Tibial nerve (tissue), 4 donors: ENCODE measurements at regions not wholly inside any gene's neighbourhood (a gene's known extent, or its start where the extent isn't known, plus 50 kb on each side); places are given as distances from the start of the nearest gene placed in this dataset.

ENCODE experiments used
- DNase-seq, 2 donors: peaks; one replicate each; pipeline ENCODE4 v3.0.0-alpha.2; 2019; ENCODE audit warnings: low spot score in 2 of 2
- H3K27ac ChIP-seq, 4 donors: fragments of 200-600 bp; sonication (generic) in 3 of 4; one replicate each; pipeline ENCODE4 v1.5.1; 2017 to 2019; ENCODE audit warnings: mild to moderate bottlenecking in 1 of 4
- H3K27me3 ChIP-seq, 2 donors: fragments of 200-600 bp; sonication (generic) in 1 of 2; one replicate each; pipeline versions ENCODE4 v1.5.1 to v1.6.0; 2017 to 2019
- H3K36me3 ChIP-seq, 3 donors: fragments of 200-600 bp; sonication (generic); one replicate each; pipeline ENCODE4 v1.5.1; 2018 to 2019
- H3K4me1 ChIP-seq, 4 donors: fragments of 200-600 bp; sonication (generic) in 3 of 4; one replicate each; pipeline ENCODE4 v1.5.1; 2017 to 2019
- H3K4me3 ChIP-seq, 4 donors: fragments of 200-600 bp; sonication (generic) in 3 of 4; one replicate each; pipeline ENCODE4 v1.5.1; 2017 to 2019; ENCODE audit warnings: mild to moderate bottlenecking in 1 of 4, moderate library complexity in 1 of 4
- H3K9me3 ChIP-seq, 4 donors: fragments of 200-600 bp; sonication (generic) in 3 of 4; one replicate each; pipeline ENCODE4 v1.5.1; 2017 to 2019
- EP300 ChIP-seq, 2 donors: sonication (generic); formaldehyde crosslinking; IDR thresholded peaks; one replicate each; pipeline ENCODE4 v1.6.1; 2017; ENCODE audit warnings: antibody characterized with exemption in 2 of 2, mild to moderate bottlenecking in 1 of 2
- POLR2A ChIP-seq, 2 donors: fragments of 450-650 bp; IDR thresholded peaks; one replicate each; pipeline ENCODE4 v1.6.1; 2017; ENCODE audit warnings: antibody characterized with exemption in 2 of 2, mild to moderate bottlenecking in 2 of 2, moderate library complexity in 2 of 2
- WGBS, 2 donors: methylation state at CpG; one replicate each; pipeline ENCODE4 v1.1.5; 2018; 5-methylcytosine and 5-hydroxymethylcytosine counted together
- TF ChIP-seq, protein P1 (sequence below), 5 experiments: fragments of 200-600 bp in 3 of 5; fragments of 450-650 bp in 2 of 5; sonication (generic) in 3 of 5; IDR thresholded peaks; one replicate each; pipeline ENCODE4 v1.5.1; 2016 to 2019; ENCODE audit warnings: antibody characterized with exemption in 5 of 5, mild to moderate bottlenecking in 3 of 5, moderate library complexity in 2 of 5

DNA sequence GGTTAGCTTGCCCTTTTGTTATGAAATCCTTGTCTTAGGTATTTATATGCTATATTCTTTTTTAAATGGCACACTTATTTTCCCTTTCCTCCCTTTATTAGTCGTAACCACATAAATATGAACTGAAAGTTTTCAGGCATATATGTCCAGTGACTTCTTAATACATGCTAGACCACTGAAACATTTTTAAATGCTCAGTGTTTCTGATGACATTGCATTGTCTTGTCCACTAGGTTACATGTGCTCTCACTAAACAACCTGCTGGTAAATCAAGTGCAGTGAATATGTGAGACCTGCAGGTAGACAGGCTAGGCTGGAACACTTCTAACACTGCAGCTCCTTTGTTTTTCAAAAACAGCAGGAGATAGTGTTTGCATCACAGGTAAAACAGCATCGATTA, 332.6 kb upstream of the DACH1 start:
- Histone ChIP-seq H3K36me3 (no peaks in the 10 kb centered on the region), H3K4me3 (no peak overlapping the region), H3K9me3 (no peaks in the 10 kb centered on the region), H3K27ac (no peak overlapping the region), H3K4me1 (no peaks in the 10 kb centered on the region), H3K27me3 (no peaks in the 10 kb centered on the region)
- WGBS, 2 donors, result 44 to 45% methylated on average over 2 of the region's 2 CpGs
- TF ChIP-seq EP300 (IDR thresholded peaks at IDR 0.05) (no peak), POLR2A (IDR thresholded peaks at IDR 0.05) (no peak)
- TF ChIP-seq, protein P1, sequence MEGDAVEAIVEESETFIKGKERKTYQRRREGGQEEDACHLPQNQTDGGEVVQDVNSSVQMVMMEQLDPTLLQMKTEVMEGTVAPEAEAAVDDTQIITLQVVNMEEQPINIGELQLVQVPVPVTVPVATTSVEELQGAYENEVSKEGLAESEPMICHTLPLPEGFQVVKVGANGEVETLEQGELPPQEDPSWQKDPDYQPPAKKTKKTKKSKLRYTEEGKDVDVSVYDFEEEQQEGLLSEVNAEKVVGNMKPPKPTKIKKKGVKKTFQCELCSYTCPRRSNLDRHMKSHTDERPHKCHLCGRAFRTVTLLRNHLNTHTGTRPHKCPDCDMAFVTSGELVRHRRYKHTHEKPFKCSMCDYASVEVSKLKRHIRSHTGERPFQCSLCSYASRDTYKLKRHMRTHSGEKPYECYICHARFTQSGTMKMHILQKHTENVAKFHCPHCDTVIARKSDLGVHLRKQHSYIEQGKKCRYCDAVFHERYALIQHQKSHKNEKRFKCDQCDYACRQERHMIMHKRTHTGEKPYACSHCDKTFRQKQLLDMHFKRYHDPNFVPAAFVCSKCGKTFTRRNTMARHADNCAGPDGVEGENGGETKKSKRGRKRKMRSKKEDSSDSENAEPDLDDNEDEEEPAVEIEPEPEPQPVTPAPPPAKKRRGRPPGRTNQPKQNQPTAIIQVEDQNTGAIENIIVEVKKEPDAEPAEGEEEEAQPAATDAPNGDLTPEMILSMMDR (IDR thresholded peaks at IDR 0.05), result no peak
- DNase-seq, result no peak

DNA sequence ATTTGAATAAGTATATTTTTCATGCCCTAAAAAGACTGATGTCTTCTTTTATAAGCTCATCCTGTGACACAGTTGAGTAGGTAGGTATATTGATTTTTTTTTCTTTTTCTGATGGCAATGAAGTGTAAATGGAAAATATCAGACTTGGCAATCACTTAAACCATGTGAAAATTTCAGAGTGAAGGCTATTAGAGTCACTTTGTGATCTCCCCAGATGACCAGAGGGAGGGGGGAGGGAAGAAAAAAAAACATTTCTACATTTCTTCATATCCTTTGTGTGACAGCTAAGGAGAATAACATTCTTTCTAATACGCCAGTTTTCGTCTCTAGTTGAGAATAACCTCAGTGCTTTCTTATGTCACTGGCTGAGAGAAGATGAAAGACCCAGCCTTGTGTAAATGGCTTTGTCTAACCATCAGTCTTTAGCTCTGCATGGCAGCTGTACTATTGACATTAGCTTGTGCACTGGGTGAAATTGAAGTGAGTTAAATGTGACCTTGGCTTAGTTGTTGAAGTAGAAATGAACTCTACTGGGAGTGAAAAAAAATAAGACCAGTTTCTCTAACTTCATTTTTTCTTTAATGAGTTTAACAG, 332.1 kb upstream of the DACH1 start:
- no peak for DNase-seq
- H3K9me3 ChIP-seq, result no peaks in the 10 kb centered on the region
- 38 to 49% methylated on average over 2 of the region's 2 CpGs for WGBS, 2 donors
- H3K27ac ChIP-seq, result no peak overlapping the region
- no peak overlapping the region for H3K4me3 ChIP-seq
- no peaks in the 10 kb centered on the region for H3K36me3 ChIP-seq
- no peaks in the 10 kb centered on the region for H3K4me1 ChIP-seq
- no peaks in the 10 kb centered on the region for H3K27me3 ChIP-seq
- TF ChIP-seq, protein P1 (IDR thresholded peaks at IDR 0.05), result no peak
- TF ChIP-seq EP300 (IDR thresholded peaks at IDR 0.05) (no peak), POLR2A (IDR thresholded peaks at IDR 0.05) (no peak)

DNA sequence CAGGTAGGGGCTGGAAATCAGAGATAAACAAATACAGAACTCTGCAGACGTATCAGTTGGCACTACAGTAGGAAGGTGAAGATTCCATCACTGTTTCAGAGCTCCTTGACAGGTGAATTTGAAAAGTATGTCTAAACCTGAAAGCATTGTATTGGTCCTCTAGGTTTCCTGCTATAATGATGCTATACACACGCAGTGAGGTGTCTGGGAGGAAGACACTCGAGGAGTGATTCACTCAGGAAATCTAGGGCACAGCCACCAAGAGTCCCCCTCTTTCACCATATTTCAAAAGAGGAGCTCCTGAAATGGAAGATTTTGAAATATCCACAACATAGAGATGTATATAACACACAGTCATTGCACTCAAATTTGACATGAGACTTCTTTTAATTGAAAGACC, 331.0 kb upstream of the DACH1 start:
- no peaks in the 10 kb centered on the region for H3K27me3 ChIP-seq
- WGBS, 2 donors, result 87 to 92% methylated on average over 3 of the region's 3 CpGs
- no peaks in the 10 kb centered on the region for H3K36me3 ChIP-seq
- no peak overlapping the region for H3K4me3 ChIP-seq
- H3K27ac ChIP-seq, result no peak overlapping the region
- TF ChIP-seq EP300 (IDR thresholded peaks at IDR 0.05), result no peak
- TF ChIP-seq, protein P1 (IDR thresholded peaks at IDR 0.05), result no peak
- TF ChIP-seq POLR2A (IDR thresholded peaks at IDR 0.05), result no peak
- DNase-seq, result no peak
- H3K9me3 ChIP-seq, result no peaks in the 10 kb centered on the region
- H3K4me1 ChIP-seq, result no peaks in the 10 kb centered on the region

DNA sequence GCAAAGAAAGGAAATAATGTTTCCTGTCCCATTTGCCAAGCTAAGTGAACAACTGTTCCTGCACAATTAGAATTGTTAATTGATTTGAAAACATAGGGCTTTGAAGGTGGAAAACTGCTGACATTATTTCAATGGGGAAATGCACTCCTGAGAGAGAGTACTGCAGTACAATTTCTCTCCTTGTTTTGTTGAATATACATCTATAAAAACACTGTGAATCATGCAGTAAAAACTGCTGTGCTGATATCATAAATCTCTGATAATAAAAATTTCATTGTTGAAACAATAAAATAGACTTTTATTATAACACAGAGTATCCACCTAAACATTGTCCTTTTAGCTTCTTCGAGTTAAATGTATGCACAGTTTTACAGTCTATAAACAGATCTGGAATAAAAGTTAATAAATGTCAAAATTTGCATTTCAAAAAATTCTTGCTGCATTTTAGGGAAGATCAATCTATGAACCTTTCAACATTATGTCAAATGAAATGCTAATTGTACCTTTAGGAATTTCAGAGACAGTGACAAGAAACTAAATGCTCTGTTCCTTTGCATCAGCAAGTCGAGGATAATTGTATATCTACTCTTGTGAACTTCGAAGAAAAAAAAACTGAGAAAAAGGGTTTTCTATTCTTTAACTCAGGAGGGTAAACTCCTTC, 328.2 kb upstream of the DACH1 start:
- no peak for TF ChIP-seq EP300 (IDR thresholded peaks at IDR 0.05)
- no peak for TF ChIP-seq POLR2A (IDR thresholded peaks at IDR 0.05)
- TF ChIP-seq, protein P1 (IDR thresholded peaks at IDR 0.05), result no peak
- no peaks in the 10 kb centered on the region for H3K36me3 ChIP-seq
- WGBS, 2 donors, result 55% methylated on average over 3 of the region's 3 CpGs
- H3K27ac ChIP-seq, result peak overlapping the region in 1 of 4 donors; percentile 31
- no peaks in the 10 kb centered on the region for H3K4me1 ChIP-seq
- DNase-seq, result no peak
- H3K9me3 ChIP-seq, result no peaks in the 10 kb centered on the region
- H3K27me3 ChIP-seq, result no peaks in the 10 kb centered on the region
- no peak overlapping the region for H3K4me3 ChIP-seq

DNA sequence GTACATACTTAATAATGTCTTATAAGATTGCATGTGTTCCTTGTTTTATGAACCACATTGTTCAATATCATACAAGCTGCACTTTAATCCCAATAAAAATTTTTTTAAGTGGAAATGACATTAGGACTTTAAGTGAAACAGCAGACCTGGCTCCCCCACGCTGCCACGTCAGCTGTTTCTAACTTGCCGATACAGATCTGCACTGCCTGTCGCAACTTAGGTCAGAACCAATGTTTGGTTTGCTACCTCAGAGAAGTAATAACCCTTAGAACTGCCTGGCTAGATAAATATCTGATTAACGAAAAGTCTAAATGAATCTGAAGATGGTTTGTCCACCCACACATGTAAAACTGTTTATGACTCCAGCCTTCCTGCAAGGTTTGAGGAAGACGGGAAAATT, 327.5 kb upstream of the DACH1 start:
- TF ChIP-seq EP300 (IDR thresholded peaks at IDR 0.05) (no peak), POLR2A (IDR thresholded peaks at IDR 0.05) (no peak)
- TF ChIP-seq, protein P1 (IDR thresholded peaks at IDR 0.05), result no peak
- WGBS, 2 donors, result 50 to 65% methylated on average over 6 of the region's 6 CpGs
- no peak for DNase-seq
- Histone ChIP-seq H3K4me1 (no peaks in the 10 kb centered on the region), H3K36me3 (no peaks in the 10 kb centered on the region), H3K27me3 (no peaks in the 10 kb centered on the region), H3K27ac (peak overlapping the region in 1 of 4 donors; percentile 31), H3K4me3 (no peak overlapping the region), H3K9me3 (no peaks in the 10 kb centered on the region)
